SK-N-SH (cell line): ENCODE measurements at regions not wholly inside any gene's neighbourhood (a gene's known extent, or its start where the extent isn't known, plus 50 kb on each side); places are given as distances from the start of the nearest gene placed in this dataset.

Experiments
- CTCF ChIA-PET: fragments of 300-600, 350-600 bp; formaldehyde crosslinking; extraction: SDS; loops from one replicate; lab custom pipeline; 2021; lab: Yijun Ruan, JAX
- POLR2A ChIA-PET: fragments of 350-600 bp; sonication (Branson Sonifier 250); formaldehyde crosslinking; extraction: SDS; loops from one replicate; lab custom pipeline; 2020; ENCODE audit warnings: antibody characterized with exemption, inconsistent platforms; lab: Yijun Ruan, JAX
- DNase-seq: peaks from one replicate; pipeline ENCODE4 v3.0.0; 2012
- H2AFZ ChIP-seq: fragments of 200-600 bp; sonication (generic); 2 replicates; pipeline ENCODE4 v1.8.1; 2016; ENCODE audit warnings: antibody characterized with exemption, mild to moderate bottlenecking, low read depth
- H3F3A ChIP-seq: fragments of 200-600 bp; sonication (generic); replicated peaks from 2 replicates; pipeline ENCODE3; 2016; ENCODE audit warnings: antibody characterized with exemption, mild to moderate bottlenecking; ENCODE audit not compliant: insufficient read depth
- H3K27ac ChIP-seq, 2 experiments: fragments of 200-500 bp in 1 of 2; fragments of 200-600 bp in 1 of 2; sonication (Bioruptor generic) in 1 of 2; sonication (generic), shearing (Covaris generic) in 1 of 2; 2 replicates each; pipeline versions ENCODE4 v1.5.1 to v1.6.1; 2014 to 2016; ENCODE audit warnings: low read depth in 2 of 2, inconsistent platforms in 1 of 2, low read length in 1 of 2, mild to moderate bottlenecking in 1 of 2, mixed read lengths in 1 of 2
- H3K27me3 ChIP-seq: fragments of 200-600 bp; sonication (generic), shearing (Covaris generic); 2 replicates; pipeline ENCODE4 v1.6.1; 2016; ENCODE audit warnings: mixed run types; ENCODE audit not compliant: insufficient read depth
- H3K36me3 ChIP-seq, 2 experiments: fragments of 200-500 bp in 1 of 2; fragments of 200-600 bp in 1 of 2; sonication (Bioruptor generic) in 1 of 2; sonication (generic) in 1 of 2; replicated peaks in 1 of 2; 2 replicates each; pipeline versions ENCODE3 to v1.5.1; 2014 to 2016; ENCODE audit warnings: low read length in 1 of 2, mild to moderate bottlenecking in 1 of 2; ENCODE audit not compliant: insufficient read depth in 2 of 2, control insufficient read depth in 1 of 2
- H3K4me1 ChIP-seq, 2 experiments: fragments of 200-500 bp in 1 of 2; fragments of 200-600 bp in 1 of 2; sonication (Bioruptor generic) in 1 of 2; sonication (generic), shearing (Covaris generic) in 1 of 2; 2 replicates each; pipeline versions ENCODE4 v1.5.1 to v1.6.1; 2014 to 2016; ENCODE audit warnings: low read depth in 1 of 2, low read length in 1 of 2, mixed run types in 1 of 2; ENCODE audit not compliant: insufficient read depth in 2 of 2, control insufficient read depth in 1 of 2
- H3K4me2 ChIP-seq: fragments of 200-600 bp; sonication (generic), shearing (Covaris generic); 2 replicates; pipeline ENCODE4 v1.6.1; 2017; ENCODE audit warnings: mixed run types
- H3K4me3 ChIP-seq, 2 experiments: fragments of 200-500 bp in 1 of 2; fragments of 200-600 bp in 1 of 2; sonication (Bioruptor generic) in 1 of 2; sonication (generic), shearing (Covaris generic) in 1 of 2; 2 replicates each; pipeline versions ENCODE4 v1.5.1 to v1.8.1; 2014 to 2016; ENCODE audit warnings: low read depth in 2 of 2, inconsistent platforms in 1 of 2, low read length in 1 of 2, mild to moderate bottlenecking in 1 of 2, mixed read lengths in 1 of 2, moderate library complexity in 1 of 2
- H3K79me2 ChIP-seq: fragments of 200-600 bp; sonication (generic); 2 replicates; pipeline ENCODE4 v1.8.1; 2017; ENCODE audit warnings: mild to moderate bottlenecking; ENCODE audit not compliant: insufficient read depth
- H3K9ac ChIP-seq: fragments of 200-600 bp; sonication (generic); 2 replicates; pipeline ENCODE4 v1.6.1; 2017; ENCODE audit warnings: mixed run types
- H3K9me2 ChIP-seq: fragments of 200-600 bp; sonication (generic); 2 replicates; pipeline ENCODE4 v1.6.1; 2017; ENCODE audit warnings: mixed run types
- H3K9me3 ChIP-seq: fragments of 200-600 bp; sonication (generic); 2 replicates; pipeline ENCODE4 v1.6.1; 2017; ENCODE audit warnings: mixed run types, mild to moderate bottlenecking, moderate library complexity
- H4K20me1 ChIP-seq: fragments of 200-600 bp; sonication (generic); 2 replicates; pipeline ENCODE4 v1.6.1; 2017; ENCODE audit warnings: mild to moderate bottlenecking, mixed run types; ENCODE audit not compliant: insufficient read depth
- EP300 ChIP-seq, 2 experiments: IDR thresholded peaks; 2 replicates each; pipeline versions ENCODE4 v1.4.0 to v1.6.1; 2012; ENCODE audit warnings: borderline replicate concordance in 1 of 2, low read depth in 1 of 2, low read length in 1 of 2
- EZH2phosphoT487 ChIP-seq: fragments of 200-600 bp; sonication (generic); IDR thresholded peaks from 2 replicates; pipeline ENCODE4 v1.6.1; 2017; ENCODE audit warnings: low read depth, mixed run types, mild to moderate bottlenecking, antibody characterized with exemption, moderate library complexity, borderline replicate concordance
- FOSL2 ChIP-seq: IDR thresholded peaks from 2 replicates; pipeline ENCODE4 v1.4.0; 2012; ENCODE audit warnings: low read depth, mild to moderate bottlenecking, moderate library complexity, borderline replicate concordance
- FOXJ3 ChIP-seq: sonication (generic); formaldehyde crosslinking; IDR thresholded peaks from 2 replicates; pipeline ENCODE4 v1.5.1; 2020; ENCODE audit warnings: mild to moderate bottlenecking, missing genetic modification reagents
- GATA2 ChIP-seq: sonication (generic); formaldehyde crosslinking; IDR thresholded peaks from 2 replicates; pipeline ENCODE4 v1.5.0; 2020; ENCODE audit warnings: mild to moderate bottlenecking, missing genetic modification reagents
- IRF3 ChIP-seq: fragments of 150-350 bp; IDR thresholded peaks from 2 replicates; pipeline ENCODE4 v1.6.1; 2016; ENCODE audit warnings: mild to moderate bottlenecking, low read depth, low read length
- MAX ChIP-seq: IDR thresholded peaks from 2 replicates; pipeline ENCODE4 v1.4.0; 2012; ENCODE audit warnings: low read depth
- PBX3 ChIP-seq: IDR thresholded peaks from 2 replicates; pipeline ENCODE4; 2012
- RAD21 ChIP-seq: IDR thresholded peaks from 2 replicates; pipeline ENCODE4 v1.6.1; 2012; ENCODE audit warnings: mild to moderate bottlenecking, low read length
- RCOR1 ChIP-seq: fragments of 150-350 bp; IDR thresholded peaks from 2 replicates; pipeline ENCODE4 v1.6.1; 2017; ENCODE audit warnings: antibody characterized with exemption, low read length
- REST ChIP-seq: IDR thresholded peaks from 2 replicates; pipeline ENCODE4 v1.6.1; 2012; ENCODE audit warnings: mild to moderate bottlenecking, low read depth, low read length, moderate library complexity
- RFX5 ChIP-seq: IDR thresholded peaks from 2 replicates; pipeline ENCODE4 v1.6.1; 2012; ENCODE audit warnings: mild to moderate bottlenecking, improper control_type of control experiment, low read length
- RXRA ChIP-seq: IDR thresholded peaks from 2 replicates; pipeline ENCODE4 v1.4.0; 2012; ENCODE audit warnings: low read depth, mild to moderate bottlenecking, borderline replicate concordance
- TCF12 ChIP-seq: IDR thresholded peaks from 2 replicates; pipeline ENCODE4 v1.4.0; 2012
- TEAD4 ChIP-seq: IDR thresholded peaks from 2 replicates; pipeline ENCODE4 v1.4.0; 2012; ENCODE audit warnings: mild to moderate bottlenecking, borderline replicate concordance; ENCODE audit not compliant: insufficient read depth
- YY1 ChIP-seq: IDR thresholded peaks from 2 replicates; pipeline ENCODE4 v1.4.0; 2012; ENCODE audit warnings: low read depth, mild to moderate bottlenecking
- WGBS: methylation state at CpG from one replicate; pipeline ENCODE4 v1.1.6; 2017; ENCODE audit warnings: low lambda C conversion rate; 5-methylcytosine and 5-hydroxymethylcytosine counted together

GRCh38 chr18:28485918-28486317 is 309.0 kb upstream of the CDH2 start:
- Histone ChIP-seq H3K79me2 (no peaks in the 10 kb centered on the region), H3K4me2 (no peak overlapping the region), H3K27ac (peak overlapping the region in 1 of 2 experiments; percentile 93; a peak in 2 of 4 replicates), H3F3A (no peaks in the 10 kb centered on the region), H2AFZ (peak overlapping the region; percentile 67; the same call in 1 of the 2 replicates), H4K20me1 (no peaks in the 10 kb centered on the region), H3K4me3 (no peak overlapping the region), H3K27me3 (no peaks in the 10 kb centered on the region)
- ChIA-PET CTCF (no interaction called here), POLR2A (no interaction called here)
- TF ChIP-seq TEAD4 = no peak
- TF ChIP-seq MAX = no peak
- no peak for TF ChIP-seq FOSL2
- TF ChIP-seq RCOR1 = no peak
- TF ChIP-seq YY1 = no peak
- no peak for TF ChIP-seq TCF12
- TF ChIP-seq EZH2phosphoT487 = no peak
- TF ChIP-seq GATA2 (CRISPR knock-in tag) = no peak
- TF ChIP-seq RFX5 = no peak
- no peak for TF ChIP-seq IRF3
- no peak for TF ChIP-seq REST
- TF ChIP-seq, all 33 proteins: peak for 0
- no peaks in the 10 kb centered on the region for H3K9me2 ChIP-seq
- H3K4me1 ChIP-seq = peaks cover 5% of the 10 kb centered on the region in 2 experiments; a peak in 2 of 4 replicates
- WGBS = 65% methylated on average over 2 of the region's 2 CpGs
- no peaks in the 10 kb centered on the region for H3K36me3 ChIP-seq
- H3K9ac ChIP-seq = no peak overlapping the region
- DNase-seq = no peak
- H3K9me3 ChIP-seq = no peaks in the 10 kb centered on the region

DNA sequence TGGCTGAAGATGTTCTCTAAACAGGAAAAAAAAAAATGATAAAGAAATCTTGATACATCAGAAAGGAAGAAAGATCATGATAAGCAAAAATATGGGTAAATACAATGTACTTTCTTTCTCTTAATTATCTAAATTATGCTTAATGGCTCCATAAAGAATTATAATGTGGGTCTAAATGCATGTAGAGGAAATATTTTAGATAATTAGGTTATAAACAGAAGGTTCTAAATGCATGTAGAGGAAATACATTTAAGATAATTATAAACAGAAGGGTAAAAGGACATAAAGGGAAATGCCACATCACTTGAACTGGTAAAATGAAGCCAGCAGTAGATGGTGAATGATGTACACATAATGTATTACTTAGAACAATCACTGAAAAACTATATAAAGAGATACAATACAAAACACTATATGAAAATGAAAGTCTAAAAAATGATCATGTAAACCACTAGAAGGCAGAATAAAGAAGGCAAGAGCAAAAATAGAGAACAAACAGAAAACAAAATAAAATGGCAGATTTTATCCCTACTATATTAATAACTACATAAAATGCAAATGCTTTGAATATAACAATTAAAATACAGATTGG is 308.4 kb upstream of the CDH2 start:
- Histone ChIP-seq H3K4me1 (peaks cover 5% of the 10 kb centered on the region in 2 experiments; a peak in 2 of 4 replicates), H3K9me3 (no peaks in the 10 kb centered on the region), H3K9me2 (no peaks in the 10 kb centered on the region), H3K27me3 (no peaks in the 10 kb centered on the region), H3K36me3 (no peaks in the 10 kb centered on the region), H3K27ac (peak overlapping the region in 1 of 2 experiments; percentile 93; a peak in 2 of 4 replicates), H3K4me3 (no peak overlapping the region), H2AFZ (peak overlapping the region; percentile 67), H3K4me2 (peak overlapping the region; percentile 34; the same call in 1 of the 2 replicates), H4K20me1 (no peaks in the 10 kb centered on the region), H3K79me2 (no peaks in the 10 kb centered on the region), H3K9ac (no peak overlapping the region), H3F3A (no peaks in the 10 kb centered on the region)
- DNase-seq = peak; percentile 32
- TF ChIP-seq RCOR1 (peak; percentile 49; the same call in 1 of the 2 replicates), PBX3 (no peak), EP300 (IDR thresholded peaks at IDR 0.05; ENCODE audit: borderline replicate concordance in 1 of 2, low read depth in 1 of 2, low read length in 1 of 2) (peak in 1 of 2 experiments; percentile 76; a peak in 3 of 4 replicates), RAD21 (peak; percentile 27; the same call in 1 of the 2 replicates), GATA2 (CRISPR knock-in tag) (peak; percentile 68), TEAD4 (peak; percentile 76; the same call in 1 of the 2 replicates), RXRA (no peak), TCF12 (peak; percentile 34; the same call in 1 of the 2 replicates), FOXJ3 (CRISPR knock-in tag) (0 out of 2 replicates have a peak, but pooled peaks have one; percentile 19), IRF3 (no peak)
- POLR2A ChIA-PET = no interaction called here
- CTCF ChIA-PET = no interaction called here
